ENCODE measurements at regions not wholly inside any gene's neighbourhood (a gene's known extent, or its start where the extent isn't known, plus 50 kb on each side); places are given as distances from the start of the nearest gene placed in this dataset.

- no peak for DNase-seq (ENCODE audit: low read depth, low spot score)
- TF ChIP-seq CTCF (IDR thresholded peaks at IDR 0.05; ENCODE audit: low read depth, low read length): no peak
- in situ Hi-C loops (cut with HindIII; ENCODE audit: low sequenced_read_pairs): no loop called here
- no peak overlapping the region for H3K4me3 ChIP-seq (ENCODE audit: low read depth, low read length)
Observed at GRCh38 chr7:145774777-145775176, 341.8 kb upstream of the CNTNAP2 start.

GRCh38 chr7:145753004-145753403 lies 363.6 kb upstream of the CNTNAP2 start:
- DNase-seq (ENCODE audit: low read depth, low spot score): no peak
- in situ Hi-C loops (cut with HindIII; ENCODE audit: low sequenced_read_pairs): no loop called here
- TF ChIP-seq CTCF (IDR thresholded peaks at IDR 0.05; ENCODE audit: low read depth, low read length): no peak
- no peak overlapping the region for H3K4me3 ChIP-seq (ENCODE audit: low read depth, low read length)

GRCh38 chr7:145737617-145738016 lies 379.0 kb upstream of the CNTNAP2 start:
- TF ChIP-seq CTCF (IDR thresholded peaks at IDR 0.05; ENCODE audit: low read depth, low read length): no peak
- H3K4me3 ChIP-seq (ENCODE audit: low read depth, low read length): no peak overlapping the region
- in situ Hi-C loops (cut with HindIII; ENCODE audit: low sequenced_read_pairs): no loop called here
- DNase-seq (ENCODE audit: low read depth, low spot score): no peak

GRCh38 chr7:145735061-145735460 lies 381.5 kb upstream of the CNTNAP2 start:
- no peak overlapping the region for H3K4me3 ChIP-seq (ENCODE audit: low read depth, low read length)
- no peak for DNase-seq (ENCODE audit: low read depth, low spot score)
- TF ChIP-seq CTCF (IDR thresholded peaks at IDR 0.05; ENCODE audit: low read depth, low read length): no peak
- in situ Hi-C loops (cut with HindIII; ENCODE audit: low sequenced_read_pairs): no loop called here

- in situ Hi-C loops (cut with HindIII; ENCODE audit: low sequenced_read_pairs): no loop called here
- H3K4me3 ChIP-seq (ENCODE audit: low read depth, low read length): no peak overlapping the region
- no peak for TF ChIP-seq CTCF (IDR thresholded peaks at IDR 0.05; ENCODE audit: low read depth, low read length)
- DNase-seq (ENCODE audit: low read depth, low spot score): no peak
Observed at GRCh38 chr7:145732521-145732920, 384.1 kb upstream of the CNTNAP2 start.

GRCh38 chr7:145729691-145730090 lies 386.9 kb upstream of the CNTNAP2 start:
- no peak overlapping the region for H3K4me3 ChIP-seq (ENCODE audit: low read depth, low read length)
- in situ Hi-C loops (cut with HindIII; ENCODE audit: low sequenced_read_pairs): no loop called here
- no peak for DNase-seq (ENCODE audit: low read depth, low spot score)
- TF ChIP-seq CTCF (IDR thresholded peaks at IDR 0.05; ENCODE audit: low read depth, low read length): no peak

GRCh38 chr7:145718129-145718528 lies 398.5 kb upstream of the CNTNAP2 start:
- no peak for TF ChIP-seq CTCF (IDR thresholded peaks at IDR 0.05; ENCODE audit: low read depth, low read length)
- no peak overlapping the region for H3K4me3 ChIP-seq (ENCODE audit: low read depth, low read length)
- no peak for DNase-seq (ENCODE audit: low read depth, low spot score)
- in situ Hi-C loops (cut with HindIII; ENCODE audit: low sequenced_read_pairs): no loop called here
